Body of pancreas (tissue), 4 donors: ENCODE measurements at regions not wholly inside any gene's neighbourhood (a gene's known extent, or its start where the extent isn't known, plus 50 kb on each side); places are given as distances from the start of the nearest gene placed in this dataset.

ENCODE experiments used
- POLR2A ChIP-seq, 3 donors: fragments of 450-650 bp; IDR thresholded peaks; one replicate each; pipeline ENCODE4 v1.6.1; 2016; ENCODE audit warnings: antibody characterized with exemption in 3 of 3, mild to moderate bottlenecking in 2 of 3
- TF ChIP-seq, protein P1 (sequence below), 7 experiments: fragments of 450-650 bp in 4 of 7; fragments of 200-600 bp in 3 of 7; sonication (generic) in 3 of 7; IDR thresholded peaks; one replicate each; pipeline ENCODE4 v1.5.1; 2016 to 2019; ENCODE audit warnings: antibody characterized with exemption in 7 of 7

DNA sequence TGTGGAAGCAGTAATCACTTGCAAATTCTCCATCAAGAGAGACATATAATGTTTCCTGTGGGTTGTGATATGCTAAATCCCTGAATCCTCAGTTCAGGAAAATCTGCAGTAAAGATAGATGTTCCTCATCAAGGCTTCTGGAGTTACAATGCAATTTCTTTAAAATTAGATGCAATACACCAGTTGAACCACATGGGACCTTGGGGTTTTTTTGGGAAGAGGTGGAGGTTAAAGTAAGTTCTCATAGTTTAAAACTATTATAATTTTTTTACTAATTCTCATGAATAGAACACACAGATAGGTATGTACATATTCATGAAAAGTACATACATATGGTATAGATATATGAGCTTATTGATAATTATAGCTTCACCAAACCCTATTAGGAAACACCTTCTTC lies 496.2 kb downstream of the SATB2 start:
- TF ChIP-seq, protein P1, sequence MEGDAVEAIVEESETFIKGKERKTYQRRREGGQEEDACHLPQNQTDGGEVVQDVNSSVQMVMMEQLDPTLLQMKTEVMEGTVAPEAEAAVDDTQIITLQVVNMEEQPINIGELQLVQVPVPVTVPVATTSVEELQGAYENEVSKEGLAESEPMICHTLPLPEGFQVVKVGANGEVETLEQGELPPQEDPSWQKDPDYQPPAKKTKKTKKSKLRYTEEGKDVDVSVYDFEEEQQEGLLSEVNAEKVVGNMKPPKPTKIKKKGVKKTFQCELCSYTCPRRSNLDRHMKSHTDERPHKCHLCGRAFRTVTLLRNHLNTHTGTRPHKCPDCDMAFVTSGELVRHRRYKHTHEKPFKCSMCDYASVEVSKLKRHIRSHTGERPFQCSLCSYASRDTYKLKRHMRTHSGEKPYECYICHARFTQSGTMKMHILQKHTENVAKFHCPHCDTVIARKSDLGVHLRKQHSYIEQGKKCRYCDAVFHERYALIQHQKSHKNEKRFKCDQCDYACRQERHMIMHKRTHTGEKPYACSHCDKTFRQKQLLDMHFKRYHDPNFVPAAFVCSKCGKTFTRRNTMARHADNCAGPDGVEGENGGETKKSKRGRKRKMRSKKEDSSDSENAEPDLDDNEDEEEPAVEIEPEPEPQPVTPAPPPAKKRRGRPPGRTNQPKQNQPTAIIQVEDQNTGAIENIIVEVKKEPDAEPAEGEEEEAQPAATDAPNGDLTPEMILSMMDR (IDR thresholded peaks at IDR 0.05) = peak in 1 of 7 experiments; percentile 17
- TF ChIP-seq POLR2A (IDR thresholded peaks at IDR 0.05) = no peak
